K562 (cell line): ENCODE measurements at regions not wholly inside any gene's neighbourhood (a gene's known extent, or its start where the extent isn't known, plus 50 kb on each side); places are given as distances from the start of the nearest gene placed in this dataset.

Source experiments
- CTCF ChIP-seq, 3 experiments: IDR thresholded peaks in 2 of 3; conservative IDR thresholded peaks in 1 of 3; 2 replicates each; pipeline ENCODE4 v1.5.1; 2011 to 2012; ENCODE audit warnings: low read length in 3 of 3, mild to moderate bottlenecking in 3 of 3, control low read depth in 2 of 3, improper control_type of control experiment in 1 of 3, inconsistent platforms in 1 of 3, low read depth in 1 of 3, mixed read lengths in 1 of 3, moderate library complexity in 1 of 3; ENCODE audit not compliant: insufficient read depth in 2 of 3
- ETS1 ChIP-seq: conservative IDR thresholded peaks from 2 replicates; pipeline ENCODE4 v1.6.1; 2011; ENCODE audit warnings: low read depth, mild to moderate bottlenecking, low read length; ENCODE audit not compliant: control insufficient read depth
- POLR2AphosphoS5 ChIP-seq: IDR thresholded peaks from 2 replicates; pipeline ENCODE4 v1.6.1; 2011; ENCODE audit warnings: mild to moderate bottlenecking, low read depth, low read length, moderate library complexity; ENCODE audit not compliant: control insufficient read depth, insufficient read depth
- RNF2 ChIP-seq: sonication (generic); IDR thresholded peaks from 2 replicates; pipeline ENCODE4 v1.6.1; 2016
- SMAD2 ChIP-seq: fragments of 150-350 bp; IDR thresholded peaks from 2 replicates; pipeline ENCODE4 v1.6.1; 2014; ENCODE audit warnings: low read depth, mild to moderate bottlenecking, low read length
- ZBTB11 ChIP-seq, 3 experiments: fragments of 200-800 bp in 1 of 3; fragments of 250-450 bp in 1 of 3; fragments of 450-650 bp in 1 of 3; sonication (Bioruptor Pico) in 1 of 3; sonication (Bioruptor generic) in 1 of 3; formaldehyde crosslinking in 1 of 3; IDR thresholded peaks; 2 replicates each; pipeline versions ENCODE4 v1.6.1 to v1.8.0; 2016 to 2022; ENCODE audit warnings: mild to moderate bottlenecking in 2 of 3, missing genetic modification characterization in 2 of 3, missing compliant biosample characterization in 1 of 3, moderate library complexity in 1 of 3
- ZBTB49 ChIP-seq: sonication (generic); formaldehyde crosslinking; IDR thresholded peaks from 2 replicates; pipeline ENCODE4 v1.8.0; 2022; ENCODE audit warnings: missing genetic modification reagents, mild to moderate bottlenecking, borderline replicate concordance
- ZFP36 ChIP-seq: fragments of 150-350 bp; IDR thresholded peaks from 2 replicates; pipeline ENCODE4 v1.6.1; 2018; ENCODE audit warnings: low read length, low read depth; ENCODE audit not compliant: partially characterized antibody
- ZNF398 ChIP-seq: fragments of 250-450 bp; sonication (Bioruptor Pico); IDR thresholded peaks from 2 replicates; pipeline ENCODE4 v1.8.0; 2021; ENCODE audit warnings: moderate library complexity, mild to moderate bottlenecking, inconsistent platforms

- TF ChIP-seq ETS1 (no peak), POLR2AphosphoS5 (no peak), CTCF (IDR thresholded peaks at IDR 0.05 in 2 of 3, conservative IDR thresholded peaks at IDR 0.05 in 1 of 3; ENCODE audit: insufficient read depth in 2 of 3, low read depth in 1 of 3, low read length in 3 of 3) (no peak), ZBTB49 (CRISPR knock-in tag) (no peak), RNF2 (no peak), ZFP36 (no peak), SMAD2 (no peak), ZNF398 (CRISPR knock-in tag) (no peak), ZBTB11 (CRISPR knock-in tag; IDR thresholded peaks at IDR 0.05) (no peak)
Measured at GRCh38 chr18:39521164-39521563, 1955.6 kb upstream of the CELF4 start.
